ENCODE measurements at regions not wholly inside any gene's neighbourhood (a gene's known extent, or its start where the extent isn't known, plus 50 kb on each side); places are given as distances from the start of the nearest gene placed in this dataset.

GRCh38 chr16:60241671-60242070 is 1507.6 kb upstream of the GOT2 start:
- Histone ChIP-seq H3K4me3 (ENCODE audit: low read length) (no peak overlapping the region), H2AFZ (ENCODE audit: low read depth, low read length) (no peak overlapping the region), H3K9ac (ENCODE audit: low read length) (no peak overlapping the region), H3K27ac (ENCODE audit: low read length) (no peak overlapping the region), H3K79me2 (replicated peaks; ENCODE audit: insufficient read depth, low read length) (no peaks in the 10 kb centered on the region), H4K20me1 (ENCODE audit: insufficient read depth) (no peaks in the 10 kb centered on the region), H3K9me3 (ENCODE audit: low read length) (no peaks in the 10 kb centered on the region), H3K4me2 (ENCODE audit: low read length) (no peak overlapping the region), H3K36me3 (ENCODE audit: insufficient read depth, low read length) (no peaks in the 10 kb centered on the region), H3K27me3 (ENCODE audit: insufficient read depth, low read depth, low read length) (no peaks in the 10 kb centered on the region), H3K9me2 (ENCODE audit: insufficient read depth, low read length) (no peaks in the 10 kb centered on the region), H3F3A (ENCODE audit: insufficient read depth, low read length, poor library complexity, severe bottlenecking) (no peaks in the 10 kb centered on the region)
- TF ChIP-seq TAF1 (IDR thresholded peaks at IDR 0.05; ENCODE audit: low read depth), result no peak
- TF ChIP-seq CTCF (IDR thresholded peaks at IDR 0.05; ENCODE audit: poor library complexity, severe bottlenecking), result no peak
- TF ChIP-seq MXI1 (conservative IDR thresholded peaks at IDR 0.05; ENCODE audit: poor library complexity, severe bottlenecking), result no peak
- TF ChIP-seq SMC3 (conservative IDR thresholded peaks at IDR 0.05; ENCODE audit: poor library complexity), result no peak
- no peak for TF ChIP-seq EP300 (conservative IDR thresholded peaks at IDR 0.05; ENCODE audit: poor library complexity, severe bottlenecking)
- TF ChIP-seq RAD21 (conservative IDR thresholded peaks at IDR 0.05), result no peak
- TF ChIP-seq POLR2AphosphoS5 (IDR thresholded peaks at IDR 0.05), result no peak
- no peak for TF ChIP-seq EZH2 (IDR thresholded peaks at IDR 0.05; ENCODE audit: borderline replicate concordance, insufficient read depth, low read length, poor library complexity, severe bottlenecking)
- TF ChIP-seq REST (IDR thresholded peaks at IDR 0.05; ENCODE audit: borderline replicate concordance), result no peak

- Histone ChIP-seq H3K4me2 (ENCODE audit: low read length) (no peak overlapping the region), H3K27me3 (ENCODE audit: insufficient read depth, low read depth, low read length) (no peaks in the 10 kb centered on the region), H3K9me3 (ENCODE audit: low read length) (no peaks in the 10 kb centered on the region), H3F3A (ENCODE audit: insufficient read depth, low read length, poor library complexity, severe bottlenecking) (no peaks in the 10 kb centered on the region), H3K9ac (ENCODE audit: low read length) (no peak overlapping the region), H3K4me3 (ENCODE audit: low read length) (no peak overlapping the region), H3K9me2 (ENCODE audit: insufficient read depth, low read length) (no peaks in the 10 kb centered on the region), H3K79me2 (replicated peaks; ENCODE audit: insufficient read depth, low read length) (no peaks in the 10 kb centered on the region), H3K27ac (ENCODE audit: low read length) (no peak overlapping the region), H2AFZ (ENCODE audit: low read depth, low read length) (no peak overlapping the region), H4K20me1 (ENCODE audit: insufficient read depth) (no peaks in the 10 kb centered on the region), H3K36me3 (ENCODE audit: insufficient read depth, low read length) (no peaks in the 10 kb centered on the region)
- TF ChIP-seq RAD21 (conservative IDR thresholded peaks at IDR 0.05), result no peak
- no peak for TF ChIP-seq CTCF (IDR thresholded peaks at IDR 0.05; ENCODE audit: poor library complexity, severe bottlenecking)
- no peak for TF ChIP-seq MXI1 (conservative IDR thresholded peaks at IDR 0.05; ENCODE audit: poor library complexity, severe bottlenecking)
- no peak for TF ChIP-seq TAF1 (IDR thresholded peaks at IDR 0.05; ENCODE audit: low read depth)
- TF ChIP-seq POLR2AphosphoS5 (IDR thresholded peaks at IDR 0.05), result no peak
- TF ChIP-seq EZH2 (IDR thresholded peaks at IDR 0.05; ENCODE audit: borderline replicate concordance, insufficient read depth, low read length, poor library complexity, severe bottlenecking), result no peak
- TF ChIP-seq EP300 (conservative IDR thresholded peaks at IDR 0.05; ENCODE audit: poor library complexity, severe bottlenecking), result no peak
- TF ChIP-seq REST (IDR thresholded peaks at IDR 0.05; ENCODE audit: borderline replicate concordance), result no peak
- no peak for TF ChIP-seq SMC3 (conservative IDR thresholded peaks at IDR 0.05; ENCODE audit: poor library complexity)
These were observed 1496.5 kb upstream of the GOT2 start for GRCh38 chr16:60230666-60231065.

Data from neural cell (in vitro differentiated cells).